H1 (cell line): ENCODE measurements at regions not wholly inside any gene's neighbourhood (a gene's known extent, or its start where the extent isn't known, plus 50 kb on each side); places are given as distances from the start of the nearest gene placed in this dataset.

Experiments used
- CTCF ChIP-seq, 3 experiments: IDR thresholded peaks; 1 replicate in 2 of 3; 2 replicates in 1 of 3; pipeline versions ENCODE4 v1.5.1 to v1.6.1; 2011; ENCODE audit warnings: low read length in 3 of 3, mild to moderate bottlenecking in 3 of 3, inconsistent platforms in 2 of 3, low read depth in 1 of 3, moderate library complexity in 1 of 3; ENCODE audit not compliant: insufficient read depth in 1 of 3; ENCODE audit errors: control extremely low read depth in 1 of 3
- EZH2 ChIP-seq: fragments of 200-600 bp; sonication (generic); IDR thresholded peaks from 2 replicates; pipeline ENCODE4 v1.7.1; 2012; ENCODE audit warnings: low read depth, mild to moderate bottlenecking, moderate library complexity, low read length, inconsistent platforms; ENCODE audit not compliant: severe bottlenecking
- MAX ChIP-seq: IDR thresholded peaks from 2 replicates; pipeline ENCODE4 v1.6.1; 2012; ENCODE audit warnings: inconsistent platforms
- POLR2A ChIP-seq, 2 experiments: IDR thresholded peaks; 1 replicate in 1 of 2; 2 replicates in 1 of 2; pipeline ENCODE4 v1.6.1; 2011; ENCODE audit warnings: low read depth in 2 of 2, low read length in 2 of 2, mild to moderate bottlenecking in 2 of 2; ENCODE audit errors: control extremely low read depth in 1 of 2
- POLR2AphosphoS5 ChIP-seq: IDR thresholded peaks from 2 replicates; pipeline ENCODE4 v1.6.1; 2011; ENCODE audit warnings: low read depth, low read length
- SAP30 ChIP-seq: fragments of 300-600 bp; sonication (generic); IDR thresholded peaks from 2 replicates; pipeline ENCODE4 v1.7.1; 2012; ENCODE audit warnings: low read length, moderate library complexity, mild to moderate bottlenecking, inconsistent platforms; ENCODE audit not compliant: insufficient read depth, insufficient replicate concordance
- YY1 ChIP-seq: IDR thresholded peaks from 2 replicates; pipeline ENCODE4 v1.6.1; 2011; ENCODE audit warnings: low read depth, mild to moderate bottlenecking, low read length
- TF ChIP-seq, protein P1 (sequence below): IDR thresholded peaks from 2 replicates; pipeline ENCODE4 v1.6.1; 2011; ENCODE audit warnings: low read length, improper control_type of control experiment
- TF ChIP-seq, protein P2 (sequence below): IDR thresholded peaks from 2 replicates; pipeline ENCODE4 v1.6.1; 2012; ENCODE audit warnings: low read length, inconsistent platforms
- TF ChIP-seq, protein P3 (sequence below): IDR thresholded peaks from 2 replicates; pipeline ENCODE4 v1.6.1; 2011; ENCODE audit warnings: low read depth, mild to moderate bottlenecking, low read length; ENCODE audit not compliant: insufficient read depth

- TF ChIP-seq CTCF (IDR thresholded peaks at IDR 0.05; ENCODE audit: control extremely low read depth in 1 of 3, insufficient read depth in 1 of 3, low read depth in 1 of 3, low read length in 3 of 3) (no peak), EZH2 (no peak), SAP30 (no peak), POLR2AphosphoS5 (no peak), MAX (no peak), YY1 (no peak), POLR2A (IDR thresholded peaks at IDR 0.05; ENCODE audit: control extremely low read depth in 1 of 2, low read depth in 2 of 2, low read length in 2 of 2) (no peak)
- TF ChIP-seq, protein P1, sequence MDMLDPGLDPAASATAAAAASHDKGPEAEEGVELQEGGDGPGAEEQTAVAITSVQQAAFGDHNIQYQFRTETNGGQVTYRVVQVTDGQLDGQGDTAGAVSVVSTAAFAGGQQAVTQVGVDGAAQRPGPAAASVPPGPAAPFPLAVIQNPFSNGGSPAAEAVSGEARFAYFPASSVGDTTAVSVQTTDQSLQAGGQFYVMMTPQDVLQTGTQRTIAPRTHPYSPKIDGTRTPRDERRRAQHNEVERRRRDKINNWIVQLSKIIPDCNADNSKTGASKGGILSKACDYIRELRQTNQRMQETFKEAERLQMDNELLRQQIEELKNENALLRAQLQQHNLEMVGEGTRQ, result no peak
- TF ChIP-seq, protein P2, sequence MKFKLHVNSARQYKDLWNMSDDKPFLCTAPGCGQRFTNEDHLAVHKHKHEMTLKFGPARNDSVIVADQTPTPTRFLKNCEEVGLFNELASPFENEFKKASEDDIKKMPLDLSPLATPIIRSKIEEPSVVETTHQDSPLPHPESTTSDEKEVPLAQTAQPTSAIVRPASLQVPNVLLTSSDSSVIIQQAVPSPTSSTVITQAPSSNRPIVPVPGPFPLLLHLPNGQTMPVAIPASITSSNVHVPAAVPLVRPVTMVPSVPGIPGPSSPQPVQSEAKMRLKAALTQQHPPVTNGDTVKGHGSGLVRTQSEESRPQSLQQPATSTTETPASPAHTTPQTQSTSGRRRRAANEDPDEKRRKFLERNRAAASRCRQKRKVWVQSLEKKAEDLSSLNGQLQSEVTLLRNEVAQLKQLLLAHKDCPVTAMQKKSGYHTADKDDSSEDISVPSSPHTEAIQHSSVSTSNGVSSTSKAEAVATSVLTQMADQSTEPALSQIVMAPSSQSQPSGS, result no peak
- TF ChIP-seq, protein P3, sequence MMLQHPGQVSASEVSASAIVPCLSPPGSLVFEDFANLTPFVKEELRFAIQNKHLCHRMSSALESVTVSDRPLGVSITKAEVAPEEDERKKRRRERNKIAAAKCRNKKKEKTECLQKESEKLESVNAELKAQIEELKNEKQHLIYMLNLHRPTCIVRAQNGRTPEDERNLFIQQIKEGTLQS, result no peak
These were observed 222.8 kb upstream of the ZRANB2 start for GRCh38 chr1:71303617-71304041.
